GM21619 (cell line): ENCODE measurements at regions not wholly inside any gene's neighbourhood (a gene's known extent, or its start where the extent isn't known, plus 50 kb on each side); places are given as distances from the start of the nearest gene placed in this dataset.
"Not testable (repeated sequence)": the region's sequence is repeated elsewhere in the genome, so short reads cannot be mapped to it uniquely, and the experiment has no call there.

ENCODE experiments used
- ATAC-seq: cut with Tn5 transposase; IDR thresholded peaks from one replicate; pipeline ENCODE4 v1.9.1; 2021; ENCODE audit not compliant: unreplicated experiment

DNA sequence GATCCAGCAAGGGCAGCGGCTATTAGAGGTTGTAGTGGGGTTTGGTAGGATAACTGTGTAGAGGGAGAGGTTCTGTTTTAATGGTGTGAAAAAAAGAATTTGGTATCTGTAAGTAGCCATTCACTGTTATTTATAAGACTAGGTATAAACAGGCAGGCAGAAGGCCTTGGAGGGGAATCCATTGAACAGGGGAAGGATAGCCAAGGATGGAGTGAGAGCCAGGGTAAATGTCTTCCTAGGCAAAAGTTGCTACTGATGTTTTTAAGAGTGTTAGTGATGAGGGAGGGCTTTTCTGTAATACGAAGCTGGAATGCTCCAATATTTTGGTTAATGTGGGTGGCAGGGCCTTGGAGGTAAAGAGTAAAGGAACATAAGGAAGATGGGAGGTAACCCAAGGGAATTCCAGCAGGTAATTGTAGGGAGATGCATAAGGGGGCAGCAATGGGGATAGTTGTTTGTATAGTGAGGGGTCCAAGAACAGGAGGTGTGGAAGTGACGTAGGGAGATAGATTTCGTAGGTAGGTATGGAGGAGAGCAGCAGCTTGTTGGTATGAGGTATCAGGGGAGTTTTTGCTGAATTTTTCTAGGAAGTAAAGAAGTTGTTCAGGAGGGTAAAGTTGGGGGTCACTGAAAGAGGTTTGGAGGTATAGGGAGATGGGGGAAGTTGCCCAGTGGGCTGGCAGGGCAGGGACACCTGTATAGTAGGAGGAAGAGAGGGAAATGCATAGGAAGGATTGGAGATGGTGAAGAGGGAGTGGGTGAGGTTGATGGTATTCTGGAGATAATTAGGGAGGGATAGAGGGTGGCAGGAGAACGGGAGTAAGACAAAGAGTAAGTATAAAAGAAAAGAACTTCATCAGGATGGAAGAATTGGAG lies 752.4 kb upstream of the ADGRB3 start:
- ATAC-seq: no peak

DNA sequence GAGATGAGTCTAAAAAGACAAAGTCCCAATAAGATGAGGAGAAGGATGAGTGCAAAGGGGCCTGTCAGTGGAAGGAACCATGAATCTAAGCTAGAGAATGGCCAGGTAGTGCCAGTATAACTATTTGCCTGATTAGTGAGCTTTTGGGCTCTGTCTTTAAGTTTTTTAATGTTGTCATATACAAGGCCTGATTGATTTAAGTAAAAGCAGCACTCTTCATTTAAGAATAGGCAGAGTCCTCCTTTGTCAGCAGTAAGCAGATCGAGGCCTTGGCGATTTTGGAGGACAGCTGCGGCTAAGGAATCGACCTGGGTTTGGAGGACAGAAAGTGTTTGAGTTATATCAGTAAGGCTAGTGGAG lies 753.4 kb upstream of the ADGRB3 start:
- ATAC-seq: no peak

- ATAC-seq: no peak
Observed at GRCh38 chr6:67880939-67881705, 754.0 kb upstream of the ADGRB3 start.

- ATAC-seq: not testable (repeated sequence)
Observed at GRCh38 chr6:67880343-67880742, 754.7 kb upstream of the ADGRB3 start.

DNA sequence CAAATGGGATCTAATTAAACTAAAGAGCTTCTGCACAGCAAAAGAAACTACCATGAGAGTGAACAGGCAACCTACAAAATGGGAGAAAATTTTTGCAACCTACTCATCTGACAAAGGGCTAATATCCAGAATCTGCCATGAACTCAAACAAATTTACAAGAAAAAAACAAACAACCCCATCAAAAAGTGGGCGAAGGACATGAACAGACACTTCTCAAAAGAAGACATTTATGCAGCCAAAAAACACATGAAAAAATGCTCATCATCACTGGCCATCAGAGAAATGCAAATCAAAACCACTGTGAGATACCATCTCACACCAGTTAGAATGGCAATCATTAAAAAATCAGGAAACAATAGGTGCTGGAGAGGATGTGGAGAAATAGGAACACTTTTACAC lies 755.2 kb upstream of the ADGRB3 start:
- ATAC-seq: not testable (repeated sequence)

DNA sequence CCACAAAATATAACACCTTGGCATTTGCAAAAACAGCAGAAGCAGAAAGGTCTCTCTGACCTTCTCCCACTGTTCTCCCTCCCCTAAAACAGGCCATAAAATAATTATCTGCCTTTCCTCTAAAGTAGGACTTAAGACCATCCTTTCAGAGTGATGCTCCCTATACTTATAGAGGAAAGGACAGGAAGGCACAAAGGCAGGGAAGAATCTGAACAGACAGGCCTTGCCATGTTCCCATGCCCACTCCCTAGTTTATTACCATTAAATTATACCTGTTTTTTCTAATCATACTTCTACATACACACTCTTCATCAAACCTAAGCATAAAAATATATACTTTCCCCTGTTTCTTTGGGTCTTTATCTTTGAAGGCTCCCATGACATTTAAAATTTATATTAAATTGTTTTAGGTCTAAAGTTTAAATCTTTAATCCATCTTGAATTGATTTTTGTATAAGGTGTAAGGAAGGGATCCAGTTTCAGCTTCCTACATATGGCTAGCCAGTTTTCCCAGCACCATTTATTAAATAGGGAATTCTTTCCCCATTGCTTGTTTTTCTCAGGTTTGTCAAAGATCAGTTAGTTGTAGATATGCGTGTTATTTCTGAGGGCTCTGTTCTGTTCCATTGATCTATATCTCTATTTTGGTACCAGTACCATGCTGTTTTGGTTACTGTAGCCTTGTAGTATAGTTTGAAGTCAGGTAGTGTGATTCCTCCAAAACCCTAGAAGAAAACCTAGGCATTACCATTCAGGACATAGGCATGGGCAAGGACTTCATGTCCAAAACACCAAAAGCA lies 755.8 kb upstream of the ADGRB3 start:
- not testable (repeated sequence) for ATAC-seq

- ATAC-seq: not testable (repeated sequence)
Observed at GRCh38 chr6:67878216-67878615, 756.9 kb upstream of the ADGRB3 start.

- no peak for ATAC-seq
Observed at GRCh38 chr6:67877288-67877687, 757.8 kb upstream of the ADGRB3 start.

DNA sequence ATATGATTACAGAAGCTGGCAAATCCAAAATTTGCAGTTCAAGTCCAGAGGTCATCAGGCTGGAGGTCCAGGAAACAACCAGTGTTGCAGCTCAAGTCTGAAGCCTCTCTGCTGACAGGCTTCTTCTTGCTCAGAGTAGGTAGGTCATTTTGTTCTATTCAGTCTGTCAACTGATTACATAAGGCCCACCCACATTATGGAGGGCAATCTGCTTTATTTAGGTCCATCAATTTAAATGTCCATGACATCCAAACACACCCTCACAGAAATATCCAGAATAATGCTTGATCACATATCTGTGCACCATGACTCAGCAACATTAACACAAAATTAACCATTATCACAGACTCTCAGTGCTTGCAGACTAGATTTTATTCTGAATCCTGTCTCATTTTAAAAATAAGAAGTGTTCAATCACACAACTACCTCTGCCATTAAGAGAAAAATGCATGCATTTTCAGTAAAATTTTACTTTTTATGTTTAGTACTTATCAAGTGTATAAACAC lies 759.2 kb upstream of the ADGRB3 start:
- no peak for ATAC-seq

- no peak for ATAC-seq
Observed at GRCh38 chr6:67870321-67870720, 764.8 kb upstream of the ADGRB3 start.

- ATAC-seq: no peak
Observed at GRCh38 chr6:67863346-67863745, 771.7 kb upstream of the ADGRB3 start.

DNA sequence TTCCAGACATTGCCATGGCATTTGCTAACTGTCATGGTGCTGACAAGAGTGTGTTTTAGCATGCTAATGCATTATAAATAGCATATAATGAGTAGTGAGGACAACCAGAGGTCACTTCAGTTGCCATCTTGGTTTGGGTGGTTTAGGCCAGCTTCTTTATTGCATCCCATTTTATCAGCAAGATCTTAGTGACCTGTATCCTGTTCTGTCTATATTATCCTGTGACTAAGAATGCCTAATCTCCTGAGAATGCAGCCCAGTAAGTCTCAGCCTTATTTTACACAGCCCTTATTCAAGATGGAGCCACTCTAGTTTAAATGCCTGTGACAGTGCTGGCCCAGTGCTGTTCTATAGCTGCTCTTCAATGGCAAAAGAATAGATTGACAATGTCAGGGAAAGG lies 781.0 kb upstream of the ADGRB3 start:
- no peak for ATAC-seq

GRCh38 chr6:67839818-67840217 lies 795.3 kb upstream of the ADGRB3 start:
- ATAC-seq: no peak

- ATAC-seq: no peak
Observed at GRCh38 chr6:67825201-67825895, 809.7 kb upstream of the ADGRB3 start.

GRCh38 chr6:67818322-67818721 lies 816.8 kb upstream of the ADGRB3 start:
- ATAC-seq: no peak

DNA sequence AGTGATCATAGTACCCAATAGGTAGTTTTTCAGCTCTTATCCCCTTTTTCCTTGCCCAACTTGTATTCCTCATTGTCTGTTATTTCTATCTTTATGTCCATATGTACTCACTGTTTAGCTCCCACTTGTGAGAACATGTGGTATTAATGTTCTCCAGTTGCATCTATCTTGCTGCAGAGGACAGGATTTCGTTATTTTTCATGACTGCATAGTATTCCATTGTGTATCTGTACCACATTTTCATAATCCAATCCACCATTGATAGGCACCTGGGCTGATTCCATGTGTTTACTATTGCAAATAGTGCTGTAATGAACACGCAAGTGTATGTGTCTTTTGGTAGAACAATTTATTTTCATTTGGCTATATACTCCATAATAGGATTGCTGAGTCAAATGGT lies 819.5 kb upstream of the ADGRB3 start:
- ATAC-seq: no peak

- ATAC-seq: no peak
Observed at GRCh38 chr6:67814262-67814661, 820.8 kb upstream of the ADGRB3 start.

- ATAC-seq: no peak
Observed at GRCh38 chr6:67812693-67813092, 822.4 kb upstream of the ADGRB3 start.

DNA sequence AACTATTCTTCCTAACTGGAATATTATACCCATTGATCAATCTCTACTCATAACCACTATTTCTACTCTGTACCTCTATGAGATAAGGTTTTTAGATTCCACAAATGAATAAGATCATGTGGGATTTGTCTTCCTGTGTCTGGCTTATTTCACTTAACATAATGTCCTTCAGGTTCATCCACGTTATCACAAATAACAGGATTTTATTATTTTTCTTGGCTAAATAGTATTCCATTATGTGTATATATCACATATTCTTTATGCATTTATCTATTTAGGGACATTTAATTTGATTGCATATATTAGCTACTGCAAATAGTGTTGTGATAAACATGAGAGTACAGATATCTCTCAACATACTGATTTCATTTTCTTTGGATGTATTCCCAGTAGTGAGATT lies 823.0 kb upstream of the ADGRB3 start:
- no peak for ATAC-seq

GRCh38 chr6:67811239-67812037 lies 823.6 kb upstream of the ADGRB3 start:
- ATAC-seq: no peak
